ENCODE measurements at regions not wholly inside any gene's neighbourhood (a gene's known extent, or its start where the extent isn't known, plus 50 kb on each side); places are given as distances from the start of the nearest gene placed in this dataset.
"Not testable (repeated sequence)": the region's sequence is repeated elsewhere in the genome, so short reads cannot be mapped to it uniquely, and the experiment has no call there.

- FAIRE-seq; H3K79me1 ChIP-seq (ENCODE audit: low read depth, low read length); H3K4me2 ChIP-seq (ENCODE audit: insufficient read depth in 1 of 2, low read depth in 2 of 2, low read length in 2 of 2); H3K23ac ChIP-seq (ENCODE audit: insufficient read length); H3K36me3 ChIP-seq (ENCODE audit: control insufficient read depth in 2 of 4, insufficient read depth in 4 of 4, low read length in 3 of 4); H3K56ac ChIP-seq (replicated peaks; ENCODE audit: insufficient read length, low read depth, low read length); H3K9ac ChIP-seq (replicated peaks in 1 of 4; ENCODE audit: extremely low read depth in 1 of 4, low read depth in 3 of 4, low read length in 3 of 4); H3K4me1 ChIP-seq (replicated peaks in 1 of 4; ENCODE audit: control insufficient read depth in 3 of 4, insufficient read depth in 4 of 4, low read length in 3 of 4); H3K4me3 ChIP-seq (ENCODE audit: extremely low read depth in 1 of 4, insufficient read depth in 2 of 4, low read depth in 3 of 4, low read length in 4 of 4); DNase-seq (ENCODE audit: low read depth in 1 of 2, low spot score in 2 of 2); H3K18ac ChIP-seq (ENCODE audit: extremely low read depth, low read length); POLR2A ChIA-PET (ENCODE audit: partially characterized antibody); H2AK5ac ChIP-seq (ENCODE audit: low read depth, low read length); H4K8ac ChIP-seq (ENCODE audit: extremely low read depth, insufficient read depth, low read length); H3K9me3 ChIP-seq (ENCODE audit: insufficient read depth in 2 of 2, low read depth in 1 of 2, low read length in 1 of 2); H2BK20ac ChIP-seq (ENCODE audit: low read length); H2BK120ac ChIP-seq (replicated peaks; ENCODE audit: low read depth, low read length); CTCF ChIA-PET (ENCODE audit: partially characterized antibody); H2BK5ac ChIP-seq (ENCODE audit: low read depth, low read length); H2AFZ ChIP-seq (ENCODE audit: low read length); H2BK15ac ChIP-seq (ENCODE audit: low read length); H2BK12ac ChIP-seq (ENCODE audit: low read depth, low read length); H3K23me2 ChIP-seq (ENCODE audit: low read depth, low read length); H4K5ac ChIP-seq (ENCODE audit: insufficient read length, low read depth, low read length); H3K27me3 ChIP-seq (replicated peaks in 1 of 4; ENCODE audit: control insufficient read depth in 3 of 4, extremely low read depth in 1 of 4, insufficient read depth in 3 of 4, low read length in 3 of 4); H3K14ac ChIP-seq (ENCODE audit: insufficient read length); H4K20me1 ChIP-seq (replicated peaks in 1 of 2; ENCODE audit: control insufficient read depth in 1 of 2, insufficient read depth in 2 of 2, low read length in 2 of 2); H3K79me2 ChIP-seq (ENCODE audit: control insufficient read depth in 1 of 2, insufficient read depth in 2 of 2, low read length in 2 of 2); H3K27ac ChIP-seq (ENCODE audit: low read depth, low read length); H4K91ac ChIP-seq (replicated peaks; ENCODE audit: insufficient read length, low read length); H3K4ac ChIP-seq (replicated peaks; ENCODE audit: insufficient read length, low read depth, low read length): not testable (repeated sequence)
- 94% methylated on average over 1 of the region's 1 CpG; no CpG with 5 or more reads in 1 of the 2 experiments for WGBS, 2 experiments (ENCODE audit: extremely low coverage in 1 of 2, insufficient coverage in 1 of 2, insufficient read length in 1 of 2, insufficient replicate concordance in 2 of 2, low coverage in 1 of 2, low lambda C conversion rate in 2 of 2, missing lambda C conversion rate in 1 of 2)
Measured at GRCh38 chr5:17865966-17866365, 231.7 kb downstream of the TAF11L14 start.

Data from H1 (cell line).